H9 (cell line): ENCODE measurements at regions not wholly inside any gene's neighbourhood (a gene's known extent, or its start where the extent isn't known, plus 50 kb on each side); places are given as distances from the start of the nearest gene placed in this dataset.

Source experiments
- DNase-seq: peaks from one replicate; pipeline ENCODE4 v3.0.0-alpha.2; 2017
- H2AFZ ChIP-seq: one replicate; pipeline ENCODE4 v1.6.1; 2013; ENCODE audit warnings: mild to moderate bottlenecking, low read length, control low read depth, moderate library complexity
- H2AK5ac ChIP-seq: 2 replicates; pipeline ENCODE4 v1.6.1; 2013; ENCODE audit warnings: low read length, control low read depth, mixed read lengths; ENCODE audit not compliant: insufficient read length
- H2BK120ac ChIP-seq: one replicate; pipeline ENCODE4 v1.6.1; 2013; ENCODE audit warnings: low read depth, mild to moderate bottlenecking, low read length, control low read depth, inconsistent platforms; ENCODE audit not compliant: poor library complexity, severe bottlenecking
- H2BK12ac ChIP-seq: 2 replicates; pipeline ENCODE4 v1.6.1; 2013; ENCODE audit warnings: low read length, control low read depth, mixed read lengths, low read depth; ENCODE audit not compliant: insufficient read length
- H2BK15ac ChIP-seq: 2 replicates; pipeline ENCODE4 v1.6.1; 2013; ENCODE audit warnings: low read depth, low read length, control low read depth
- H2BK20ac ChIP-seq: one replicate; pipeline ENCODE4 v1.6.1; 2013; ENCODE audit warnings: low read depth, mild to moderate bottlenecking, low read length, control low read depth, inconsistent platforms; ENCODE audit not compliant: poor library complexity, severe bottlenecking
- H2BK5ac ChIP-seq: 2 replicates; pipeline ENCODE4 v1.6.1; 2013; ENCODE audit warnings: low read length, control low read depth, mixed read lengths; ENCODE audit not compliant: insufficient read length
- H3K14ac ChIP-seq: 2 replicates; pipeline ENCODE4 v1.6.1; 2013; ENCODE audit warnings: low read length, control low read depth; ENCODE audit not compliant: insufficient read depth
- H3K18ac ChIP-seq: 2 replicates; pipeline ENCODE4 v1.6.1; 2013; ENCODE audit warnings: low read depth, mild to moderate bottlenecking, mixed read lengths, low read length, control low read depth; ENCODE audit not compliant: insufficient read length
- H3K23ac ChIP-seq: 2 replicates; pipeline ENCODE4 v1.6.1; 2013; ENCODE audit warnings: low read length, control low read depth, mixed read lengths, low read depth; ENCODE audit not compliant: insufficient read length
- H3K23me2 ChIP-seq: 2 replicates; pipeline ENCODE4 v1.6.1; 2013; ENCODE audit warnings: low read depth, mild to moderate bottlenecking, mixed read lengths, low read length, control low read depth; ENCODE audit not compliant: insufficient read length, poor library complexity, severe bottlenecking
- H3K27ac ChIP-seq: 2 replicates; pipeline ENCODE4 v1.5.1; 2013; ENCODE audit warnings: low read length, control low read depth, mixed read lengths, low read depth; ENCODE audit not compliant: insufficient read length
- H3K27me3 ChIP-seq: 2 replicates; pipeline ENCODE4 v1.6.1; 2013; ENCODE audit warnings: low read length, control low read depth, inconsistent platforms; ENCODE audit not compliant: insufficient read depth
- H3K4ac ChIP-seq: 2 replicates; pipeline ENCODE4 v1.6.1; 2013; ENCODE audit warnings: low read depth, mild to moderate bottlenecking, control low read depth, inconsistent platforms, low read length, moderate library complexity
- H3K4me1 ChIP-seq: 2 replicates; pipeline ENCODE4 v1.6.1; 2013; ENCODE audit warnings: low read length, control low read depth, inconsistent platforms; ENCODE audit not compliant: insufficient read depth
- H3K4me2 ChIP-seq: 2 replicates; pipeline ENCODE4 v1.6.1; 2013; ENCODE audit warnings: low read length, control low read depth, mixed read lengths; ENCODE audit not compliant: insufficient read length, insufficient read depth
- H3K56ac ChIP-seq: 2 replicates; pipeline ENCODE4 v1.6.1; 2013; ENCODE audit warnings: low read depth, mild to moderate bottlenecking, mixed read lengths, low read length, control low read depth; ENCODE audit not compliant: insufficient read length
- H3K79me1 ChIP-seq: 2 replicates; pipeline ENCODE4 v1.6.1; 2013; ENCODE audit warnings: low read depth, mild to moderate bottlenecking, moderate library complexity, low read length, control low read depth, inconsistent platforms; ENCODE audit not compliant: insufficient read depth, poor library complexity, severe bottlenecking
- H3K79me2 ChIP-seq: 2 replicates; pipeline ENCODE4 v1.6.1; 2013; ENCODE audit warnings: low read length, control low read depth, inconsistent platforms; ENCODE audit not compliant: insufficient read depth
- H3K9ac ChIP-seq: 2 replicates; pipeline ENCODE4 v1.6.1; 2013; ENCODE audit warnings: low read length, control low read depth, mixed read lengths; ENCODE audit not compliant: insufficient read length; ENCODE audit errors: extremely low read depth
- H3K9me3 ChIP-seq: one replicate; pipeline ENCODE4 v1.6.1; 2013; ENCODE audit warnings: low read depth, low read length, inconsistent platforms; ENCODE audit not compliant: control insufficient read depth
- H3T11ph ChIP-seq: one replicate; pipeline ENCODE4 v1.6.1; 2013; ENCODE audit warnings: mild to moderate bottlenecking, low read length, control low read depth, inconsistent platforms
- H4K20me1 ChIP-seq: one replicate; pipeline ENCODE4 v1.6.1; 2013; ENCODE audit not compliant: control insufficient read depth, insufficient read length, insufficient read depth
- H4K5ac ChIP-seq: 2 replicates; pipeline ENCODE4 v1.6.1; 2013; ENCODE audit warnings: low read depth, mild to moderate bottlenecking, mixed read lengths, low read length, control low read depth; ENCODE audit not compliant: insufficient read length
- H4K8ac ChIP-seq: replicated peaks from 2 replicates; pipeline ENCODE4 v1.6.1; 2013; ENCODE audit warnings: low read length, control low read depth, mixed read lengths, low read depth; ENCODE audit not compliant: insufficient read length
- H4K91ac ChIP-seq: 2 replicates; pipeline ENCODE4 v1.6.1; 2013; ENCODE audit warnings: low read depth, mild to moderate bottlenecking, moderate library complexity, mixed read lengths, low read length, control low read depth; ENCODE audit not compliant: insufficient read length
- H3K27ac Mint-ChIP-seq, 3 experiments: 2 replicates in 2 of 3; 3 replicates in 1 of 3; pipeline ENCODE4 v1.8.0; 2020 to 2021; ENCODE audit warnings: mixed read lengths in 3 of 3, mild to moderate bottlenecking in 1 of 3, moderate library complexity in 1 of 3
- H3K27me3 Mint-ChIP-seq: 2 replicates; pipeline ENCODE4 v1.8.0; 2021; ENCODE audit warnings: low read depth, mild to moderate bottlenecking, moderate library complexity, mixed read lengths
- H3K36me3 Mint-ChIP-seq, 3 experiments: 2 replicates in 2 of 3; 3 replicates in 1 of 3; pipeline ENCODE4 v1.8.0; 2020 to 2021; ENCODE audit warnings: low read depth in 3 of 3, mixed read lengths in 3 of 3; ENCODE audit not compliant: insufficient read depth in 1 of 3
- H3K4me1 Mint-ChIP-seq, 2 experiments: 2 replicates each; pipeline ENCODE4 v1.8.0; 2020; ENCODE audit warnings: mixed read lengths in 2 of 2
- H3K4me3 Mint-ChIP-seq, 2 experiments: 2 replicates in 1 of 2; 3 replicates in 1 of 2; pipeline ENCODE4 v1.8.0; 2020 to 2021; ENCODE audit warnings: mild to moderate bottlenecking in 2 of 2, mixed read lengths in 2 of 2, moderate library complexity in 1 of 2
- H3K9me3 Mint-ChIP-seq, 2 experiments: 2 replicates in 1 of 2; 3 replicates in 1 of 2; pipeline ENCODE4 v1.8.0; 2020; ENCODE audit warnings: mild to moderate bottlenecking in 2 of 2, mixed read lengths in 2 of 2, moderate library complexity in 1 of 2
- CTCF ChIP-seq: fragments of 200-600 bp; sonication (generic); conservative IDR thresholded peaks from 3 replicates; pipeline ENCODE4 v1.8.0; 2021; ENCODE audit warnings: antibody characterized with exemption, mild to moderate bottlenecking
- WGBS: extraction: QIAGEN DNeasy Blood & Tissue Kit; methylation state at CpG from one replicate; pipeline ENCODE4 v1.1.7; 2013; ENCODE audit warnings: missing lambda C conversion rate, low lambda C conversion rate, mixed read lengths; ENCODE audit not compliant: insufficient read length; ENCODE audit errors: extremely low coverage; 5-methylcytosine and 5-hydroxymethylcytosine counted together

GRCh38 chr2:38462121-38462661 lies 85.1 kb upstream of the ATL2 start:
- no peaks in the 10 kb centered on the region for H3K9me3 ChIP-seq
- H3K27me3 ChIP-seq = no peaks in the 10 kb centered on the region
- Mint-ChIP-seq H3K4me1 (peaks cover 3% of the 10 kb centered on the region in 2 experiments), H3K27ac (0 out of 7 replicates have a peak overlapping the region, but pooled peaks of 1 of the 3 experiments have one; percentile 22), H3K27me3 (peaks cover 2% of the 10 kb centered on the region; the same call in 1 of the 2 replicates), H3K9me3 (no peaks in the 10 kb centered on the region), H3K4me3 (no peak overlapping the region), H3K36me3 (no peaks in the 10 kb centered on the region)
- no peak for DNase-seq
- H2BK5ac ChIP-seq = no peak overlapping the region
- no peaks in the 10 kb centered on the region for H3K23me2 ChIP-seq
- no peak overlapping the region for H2AFZ ChIP-seq
- no peak overlapping the region for H2AK5ac ChIP-seq
- H4K5ac ChIP-seq = no peak overlapping the region
- H3K4me1 ChIP-seq = no peaks in the 10 kb centered on the region
- no peaks in the 10 kb centered on the region for H4K20me1 ChIP-seq
- H4K91ac ChIP-seq = no peak overlapping the region
- H3K18ac ChIP-seq = no peak overlapping the region
- H2BK12ac ChIP-seq = no peak overlapping the region
- no peaks in the 10 kb centered on the region for H3K79me1 ChIP-seq
- H3K79me2 ChIP-seq = no peaks in the 10 kb centered on the region
- no peak overlapping the region for H3K9ac ChIP-seq
- no peak overlapping the region for H2BK120ac ChIP-seq
- TF ChIP-seq CTCF = no peak
- no peak overlapping the region for H2BK15ac ChIP-seq
- H3K4me2 ChIP-seq = no peak overlapping the region
- no peak overlapping the region for H3T11ph ChIP-seq
- WGBS = no CpG with 5 or more reads among the region's 7 CpGs
- H3K56ac ChIP-seq = no peak overlapping the region
- H4K8ac ChIP-seq = no peak overlapping the region
- no peak overlapping the region for H3K14ac ChIP-seq
- H3K27ac ChIP-seq = no peak overlapping the region
- no peak overlapping the region for H2BK20ac ChIP-seq
- H3K4ac ChIP-seq = no peak overlapping the region
- no peak overlapping the region for H3K23ac ChIP-seq
